Cerebellar cortex (tissue), 1 donor: ENCODE measurements at regions not wholly inside any gene's neighbourhood (a gene's known extent, or its start where the extent isn't known, plus 50 kb on each side); places are given as distances from the start of the nearest gene placed in this dataset.
"Not testable (repeated sequence)": the region's sequence is repeated elsewhere in the genome, so short reads cannot be mapped to it uniquely, and the experiment has no call there.

ENCODE experiments used
- DNase-seq: peaks from one replicate; pipeline ENCODE4 v3.0.0-alpha.2; 2015; ENCODE audit warnings: low spot score

GRCh38 chr6:141877275-141877983, 255.3 kb upstream of the GJE1 start:
- no peak for DNase-seq

- DNase-seq, result no peak
Measured at GRCh38 chr6:141874930-141875602, 257.7 kb upstream of the GJE1 start.

DNA sequence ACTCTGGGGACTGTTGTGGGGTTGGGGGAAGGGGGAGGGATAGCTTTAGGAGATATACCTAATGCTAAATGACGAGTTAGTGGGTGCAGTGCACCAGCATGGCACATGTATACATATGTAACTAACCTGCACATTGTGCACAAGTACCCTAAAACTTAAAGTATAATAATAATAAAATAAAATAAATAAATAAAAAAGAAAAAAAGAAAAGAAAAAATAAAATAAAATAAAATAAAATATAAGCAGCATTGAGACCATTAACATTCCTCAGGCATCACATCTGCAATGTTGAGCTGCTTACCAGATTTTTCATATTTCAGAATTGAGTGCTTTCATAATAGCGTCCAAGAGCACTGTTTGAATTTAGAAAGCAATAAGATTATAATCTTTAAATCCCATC, 263.2 kb upstream of the GJE1 start:
- not testable (repeated sequence) for DNase-seq

- DNase-seq, result no peak
Measured at GRCh38 chr6:141867767-141868166, 265.0 kb upstream of the GJE1 start.

DNA sequence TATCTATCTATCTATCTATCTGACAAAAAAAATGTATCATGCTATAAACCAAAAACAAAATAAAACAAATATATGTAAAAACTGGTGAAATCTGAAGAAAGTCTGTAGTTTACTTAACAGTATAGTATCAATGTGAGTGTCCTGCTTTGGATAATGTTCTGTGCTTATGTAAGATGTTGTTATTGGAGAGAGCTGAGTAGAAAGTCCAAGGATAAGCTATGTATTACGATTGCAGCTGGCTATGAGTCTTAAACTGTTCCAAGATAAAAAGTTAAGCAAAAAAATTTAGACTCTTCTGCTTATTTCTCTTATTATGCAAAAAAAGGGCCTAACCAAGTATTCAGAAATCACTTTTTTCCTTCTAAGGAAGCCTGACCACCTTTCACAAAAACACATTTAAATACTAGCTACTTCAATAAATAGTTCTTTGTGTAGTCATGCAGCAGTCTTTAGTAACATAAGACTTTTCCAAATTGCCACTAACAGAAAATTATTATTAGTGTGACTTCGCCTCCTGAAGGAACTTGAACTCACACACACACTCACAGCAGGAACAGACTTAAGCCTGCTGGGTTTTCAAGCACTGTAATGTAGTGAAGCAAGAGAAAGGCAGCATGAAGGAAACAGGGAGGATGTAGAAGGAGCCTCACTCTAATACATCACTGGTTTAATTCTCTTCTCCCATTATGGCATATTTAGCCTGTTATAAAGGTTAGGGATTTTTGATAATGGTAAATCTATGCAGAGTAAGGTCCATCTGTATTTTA, 265.8 kb upstream of the GJE1 start:
- no peak for DNase-seq

DNA sequence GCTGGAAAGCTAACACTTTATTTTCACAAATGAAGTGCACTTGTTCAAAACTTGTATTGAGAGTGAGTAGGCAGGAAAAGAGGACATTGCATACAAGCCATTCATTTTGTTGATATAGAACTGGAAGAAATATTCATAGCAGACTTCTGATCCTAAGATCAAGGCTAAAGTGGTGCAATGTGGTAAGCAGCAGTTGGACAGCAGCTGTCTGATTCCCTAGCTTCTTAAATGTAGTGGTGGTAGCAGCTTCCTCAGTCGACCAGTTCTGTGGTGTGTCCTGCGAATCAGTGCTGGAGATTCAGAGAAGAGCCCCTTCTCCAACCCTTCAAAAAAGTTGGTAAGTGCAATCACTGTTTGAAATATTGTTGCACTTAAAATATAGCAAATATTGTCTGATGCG, 281.7 kb upstream of the GJE1 start:
- DNase-seq, result no peak

DNA sequence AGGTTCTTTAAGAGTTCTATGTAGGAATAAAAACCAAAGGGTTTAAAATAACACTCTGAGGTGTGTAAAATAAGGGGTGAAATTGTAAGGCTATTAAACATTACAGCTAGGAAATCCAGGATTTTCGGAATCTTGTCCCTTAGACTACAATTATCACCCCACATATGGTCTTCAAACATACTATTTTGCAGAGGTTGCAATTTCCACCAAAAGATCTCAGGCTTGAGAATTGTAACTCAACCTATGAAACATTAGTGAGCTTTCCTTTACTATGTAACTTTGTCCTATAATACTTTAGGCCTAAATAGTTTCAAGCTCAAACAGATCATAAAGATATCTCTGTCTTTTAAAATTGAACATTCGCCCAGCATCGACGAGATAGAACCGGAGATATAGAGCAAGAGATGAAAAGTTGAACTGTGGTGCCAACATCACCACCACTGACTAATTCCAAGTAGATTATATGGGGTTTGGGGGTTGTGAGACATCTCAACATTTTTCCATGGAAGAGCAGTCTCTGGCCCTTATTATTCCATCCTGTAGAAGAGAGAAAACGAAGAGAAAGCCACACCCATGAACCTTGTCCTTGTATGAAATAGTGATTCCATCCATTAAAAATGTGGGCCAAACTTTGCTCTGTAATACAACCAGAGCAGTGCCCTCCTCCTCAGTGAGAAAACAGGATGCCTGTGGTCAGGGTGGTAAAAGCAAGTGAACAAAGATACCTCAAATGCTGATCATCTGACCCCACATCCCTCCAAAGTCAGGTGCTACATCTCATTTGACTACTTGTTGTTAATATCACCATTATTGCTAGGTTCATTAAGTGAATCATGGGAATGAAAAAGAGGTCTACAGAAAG, 284.5 kb upstream of the GJE1 start:
- DNase-seq, result no peak

GRCh38 chr6:141846639-141847038, 286.1 kb upstream of the GJE1 start:
- no peak for DNase-seq

DNA sequence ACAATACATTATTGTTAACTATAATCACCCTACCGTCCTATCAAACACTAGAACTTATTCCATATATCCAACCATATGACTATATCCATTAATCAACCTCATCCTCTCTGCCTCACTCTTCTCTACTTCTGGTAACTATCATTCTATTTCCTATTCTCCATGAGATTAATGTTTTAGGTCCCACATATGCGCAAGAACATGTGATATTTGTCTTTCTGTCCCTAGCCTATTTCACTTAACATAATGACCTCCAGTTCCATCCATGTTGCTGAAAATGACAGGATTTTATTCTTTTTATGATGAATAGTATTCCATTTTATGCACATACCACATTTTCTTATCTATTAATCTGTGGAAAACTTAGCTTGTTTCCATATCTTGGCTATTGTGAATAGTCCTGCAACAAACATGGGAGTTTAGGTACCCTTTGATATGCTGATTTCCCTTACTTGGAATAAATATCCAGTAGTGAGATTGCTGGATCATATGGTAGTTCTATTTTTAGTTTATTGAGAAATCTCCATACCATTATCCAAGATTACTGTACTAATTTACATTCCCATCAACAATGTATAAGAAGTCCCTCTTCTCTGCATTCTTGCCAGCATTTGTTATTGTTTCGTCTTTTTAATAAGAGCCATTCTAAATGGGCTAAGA, 289.4 kb upstream of the GJE1 start:
- DNase-seq, result no peak

DNA sequence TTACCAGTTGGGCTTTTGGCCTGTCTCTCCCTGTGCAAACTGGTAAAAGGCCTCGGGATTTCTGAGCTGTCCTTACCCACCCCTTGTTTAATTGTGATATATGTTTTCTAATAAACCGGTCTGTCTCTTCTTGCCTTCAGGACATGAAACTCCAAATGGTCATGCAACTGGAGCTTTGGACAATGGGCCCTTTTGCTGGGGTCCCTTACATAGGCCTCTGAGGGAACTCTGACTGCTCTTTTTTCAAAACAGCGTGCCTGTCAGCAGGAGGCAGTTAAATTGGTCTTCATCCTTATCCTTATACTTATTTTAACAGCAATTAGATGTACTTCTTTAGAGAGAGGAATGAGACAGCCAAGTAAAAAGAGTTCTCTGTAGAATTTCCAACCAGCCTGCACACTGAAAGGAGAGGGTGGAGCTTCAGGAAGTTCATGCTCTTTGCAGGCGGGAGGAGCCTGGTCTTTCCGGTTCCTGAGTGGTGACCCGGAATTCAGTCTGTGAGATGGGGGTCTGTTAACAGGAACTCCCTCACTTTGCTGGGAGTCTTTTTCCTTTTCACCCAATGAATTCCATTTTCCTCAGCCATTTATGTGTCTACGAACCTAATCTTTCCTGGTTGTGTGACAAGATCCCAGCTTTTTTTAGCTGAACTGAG, 299.6 kb upstream of the GJE1 start:
- DNase-seq, result no peak

- DNase-seq, result no peak
Measured at GRCh38 chr6:141830530-141830929, 302.2 kb upstream of the GJE1 start.

DNA sequence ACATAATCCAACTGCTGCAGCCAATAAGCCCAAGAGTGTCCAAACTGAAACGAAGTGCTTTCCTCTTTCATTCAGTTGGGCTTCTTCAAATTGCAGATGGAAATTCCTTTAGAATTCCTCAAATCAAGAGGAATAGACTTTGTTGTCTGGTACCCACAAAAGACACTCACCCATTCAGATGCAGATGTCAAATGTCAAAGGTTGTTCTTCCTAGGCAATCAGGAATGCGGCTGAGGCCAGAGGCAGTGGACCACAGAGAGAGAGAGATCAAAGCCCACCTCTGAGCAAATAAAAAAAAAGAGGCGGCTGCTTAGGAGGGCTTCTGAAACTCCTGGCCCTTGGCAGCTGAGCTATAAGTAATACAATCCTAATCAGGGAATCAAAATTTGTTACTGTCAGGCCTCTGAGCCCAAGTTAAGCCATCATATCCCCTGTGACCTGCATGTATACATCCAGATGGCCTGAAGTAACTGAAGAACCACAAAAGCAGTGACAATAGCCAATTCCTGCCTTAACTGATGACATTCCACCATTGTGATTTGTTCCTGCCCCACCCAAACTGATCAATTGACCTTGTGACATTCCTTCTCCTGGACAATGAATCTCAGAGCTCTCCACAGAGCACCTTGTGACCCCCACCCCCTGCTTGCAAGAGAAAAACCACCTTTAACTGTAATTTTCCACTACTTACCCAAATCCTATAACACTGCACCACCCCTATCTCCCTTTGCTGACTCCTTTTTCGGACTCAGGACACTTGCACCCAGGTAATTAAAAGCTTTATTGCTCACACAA, 303.0 kb upstream of the GJE1 start:
- no peak for DNase-seq

- no peak for DNase-seq
Measured at GRCh38 chr6:141824350-141824749, 308.4 kb upstream of the GJE1 start.

DNA sequence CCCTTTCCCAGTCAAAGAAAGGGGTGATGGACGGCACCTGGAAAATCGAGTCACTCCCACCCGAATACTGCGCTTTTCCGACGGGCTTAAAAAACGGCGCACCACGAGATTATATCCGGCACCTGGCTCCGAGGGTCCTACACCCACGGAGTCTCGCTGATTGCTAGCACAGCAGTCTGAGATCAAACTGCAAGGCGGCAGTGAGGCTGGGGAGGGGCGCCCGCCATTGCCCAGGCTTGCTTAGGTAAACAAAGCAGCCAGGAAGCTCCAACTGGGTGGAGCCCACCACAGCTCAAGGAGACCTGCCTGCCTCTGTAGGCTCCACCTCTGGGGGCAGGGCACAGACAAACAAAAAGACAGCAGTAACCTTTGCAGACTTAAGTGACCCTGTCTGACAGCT, 317.7 kb upstream of the GJE1 start:
- not testable (repeated sequence) for DNase-seq

- DNase-seq, result no peak
Measured at GRCh38 chr6:141809901-141810300, 322.8 kb upstream of the GJE1 start.

GRCh38 chr6:141808662-141809061, 324.1 kb upstream of the GJE1 start:
- no peak for DNase-seq

- DNase-seq, result not testable (repeated sequence)
Measured at GRCh38 chr6:141800973-141801372, 331.8 kb upstream of the GJE1 start.

GRCh38 chr6:141790921-141791320, 341.8 kb upstream of the GJE1 start:
- no peak for DNase-seq

GRCh38 chr6:141788096-141788495, 344.6 kb upstream of the GJE1 start:
- no peak for DNase-seq

DNA sequence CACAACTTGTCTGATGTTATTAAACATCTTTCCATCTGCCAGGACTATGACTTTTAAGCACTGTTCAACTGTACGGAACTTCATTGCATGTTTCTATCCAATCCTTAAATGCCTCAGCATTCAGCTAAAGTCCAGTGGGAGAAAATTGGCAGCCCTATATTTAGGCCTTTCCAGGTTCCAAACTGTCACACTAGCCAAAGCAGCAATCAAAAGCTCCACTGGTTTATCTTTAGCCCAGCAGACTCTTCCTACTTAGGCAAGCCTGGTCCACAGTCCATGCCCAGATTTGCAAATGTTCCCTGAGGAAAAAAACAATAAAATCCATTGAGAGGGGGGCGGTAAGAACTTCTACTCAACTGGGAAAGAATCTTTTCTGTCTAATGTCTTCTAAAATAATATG, 349.1 kb upstream of the GJE1 start:
- no peak for DNase-seq
